PC-9 (cell line): ENCODE measurements at regions not wholly inside any gene's neighbourhood (a gene's known extent, or its start where the extent isn't known, plus 50 kb on each side); places are given as distances from the start of the nearest gene placed in this dataset.

ENCODE experiments used
- BruUV-seq: library from RNA; stranded (reverse); fragments of 400-500 nt; replicated peaks from 2 replicates; lab custom pipeline; 2021; lab: Mats Ljungman, UMichigan
- CTCF ChIA-PET: fragments of 300-600 bp; sonication (Branson Sonifier 250); formaldehyde crosslinking; loops from one replicate; lab custom pipeline; 2022; ENCODE audit warnings: antibody characterized with exemption; lab: Charles Lee
- POLR2A ChIA-PET: fragments of 300-600 bp; sonication (Branson Sonifier 250); formaldehyde crosslinking; loops from one replicate; lab custom pipeline; 2022; ENCODE audit warnings: antibody characterized with exemption; ENCODE audit not compliant: unreplicated experiment; lab: Charles Lee
- DNase-seq, 2 experiments: peaks; one replicate each; pipeline versions ENCODE4 v3.0.0 to v3.0.0-alpha.2; 2015 to 2022; ENCODE audit warnings: mixed read lengths in 1 of 2
- H2AFZ ChIP-seq: fragments of 200-600 bp; sonication (generic); 2 replicates; pipeline ENCODE4 v1.8.1; 2017; ENCODE audit warnings: antibody characterized with exemption
- H3F3A ChIP-seq: fragments of 200-600 bp; sonication (generic); 2 replicates; pipeline ENCODE4 v1.8.1; 2017; ENCODE audit warnings: antibody characterized with exemption, mild to moderate bottlenecking, low read depth; ENCODE audit not compliant: insufficient read depth
- H3K27ac ChIP-seq: fragments of 200-600 bp; sonication (generic); 2 replicates; pipeline ENCODE4 v1.6.1; 2016; ENCODE audit warnings: mixed run types
- H3K27me3 ChIP-seq: fragments of 200-600 bp; sonication (generic); 2 replicates; pipeline ENCODE4 v1.6.1; 2016; ENCODE audit warnings: low read depth, mixed run types; ENCODE audit not compliant: insufficient read depth
- H3K36me3 ChIP-seq: fragments of 200-600 bp; sonication (generic); 2 replicates; pipeline ENCODE4 v1.6.1; 2016; ENCODE audit warnings: low read depth, mixed run types
- H3K4me1 ChIP-seq: fragments of 200-600 bp; sonication (generic); replicated peaks from 2 replicates; pipeline ENCODE4 v1.6.1; 2016; ENCODE audit warnings: mixed run types; ENCODE audit not compliant: insufficient read depth
- H3K4me2 ChIP-seq: fragments of 200-600 bp; sonication (generic); 2 replicates; pipeline ENCODE4 v1.6.1; 2017; ENCODE audit warnings: mixed run types
- H3K4me3 ChIP-seq: fragments of 200-600 bp; sonication (generic); 2 replicates; pipeline ENCODE4 v1.6.1; 2016; ENCODE audit warnings: mixed run types
- H3K79me2 ChIP-seq: fragments of 200-600 bp; sonication (generic); 2 replicates; pipeline ENCODE4 v1.6.1; 2017; ENCODE audit warnings: low read depth, mixed run types
- H3K9me2 ChIP-seq: fragments of 200-600 bp; sonication (generic); 2 replicates; pipeline ENCODE4 v1.8.1; 2017; ENCODE audit warnings: mild to moderate bottlenecking; ENCODE audit not compliant: insufficient read depth
- H3K9me3 ChIP-seq: fragments of 200-600 bp; sonication (generic); 2 replicates; pipeline ENCODE4 v1.8.1; 2016; ENCODE audit warnings: low read depth; ENCODE audit not compliant: insufficient read depth
- H4K20me1 ChIP-seq: fragments of 200-600 bp; sonication (generic); 2 replicates; pipeline ENCODE4 v1.8.1; 2017; ENCODE audit not compliant: insufficient read depth
- EZH2 ChIP-seq: fragments of 200-600 bp; sonication (generic); IDR thresholded peaks from 2 replicates; pipeline ENCODE4 v1.8.0; 2017; ENCODE audit warnings: antibody characterized with exemption, low read depth
- intact Hi-C: fragments of 100-400 bp; cut with micrococcal nuclease; formaldehyde crosslinking; loops from one replicate; pipeline ENCODE4 v1.10.0; 2022; ENCODE audit not compliant: unreplicated experiment
- TF ChIP-seq, protein P1 (sequence below): fragments of 200-600 bp; sonication (generic); conservative IDR thresholded peaks from 2 replicates; pipeline ENCODE4 v1.6.1; 2017; ENCODE audit warnings: mixed run types, antibody characterized with exemption, mild to moderate bottlenecking, moderate library complexity

DNA sequence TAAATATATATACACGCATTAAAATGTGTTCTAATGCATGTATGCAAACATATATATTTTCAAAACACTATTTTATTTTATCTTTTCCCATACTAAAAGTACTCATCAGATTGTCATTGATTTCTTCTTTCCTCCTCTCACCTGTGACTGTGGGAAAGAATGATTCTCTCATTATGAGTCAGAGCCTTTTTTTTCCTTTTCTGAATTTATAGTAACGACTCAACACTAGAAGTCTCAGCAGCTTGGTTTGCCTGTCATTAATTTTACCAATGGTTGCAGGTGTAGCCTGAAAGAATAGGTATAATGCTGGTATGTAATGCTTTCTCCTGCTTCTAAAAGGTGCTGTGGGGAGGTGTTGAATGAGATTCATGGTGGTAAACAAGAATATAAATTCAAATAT is 328.7 kb downstream of the UTRN start:
- intact Hi-C loops: no loop called here
- no TSS peak for BruUV-seq
- no peak for TF ChIP-seq EZH2
- TF ChIP-seq, protein P1, sequence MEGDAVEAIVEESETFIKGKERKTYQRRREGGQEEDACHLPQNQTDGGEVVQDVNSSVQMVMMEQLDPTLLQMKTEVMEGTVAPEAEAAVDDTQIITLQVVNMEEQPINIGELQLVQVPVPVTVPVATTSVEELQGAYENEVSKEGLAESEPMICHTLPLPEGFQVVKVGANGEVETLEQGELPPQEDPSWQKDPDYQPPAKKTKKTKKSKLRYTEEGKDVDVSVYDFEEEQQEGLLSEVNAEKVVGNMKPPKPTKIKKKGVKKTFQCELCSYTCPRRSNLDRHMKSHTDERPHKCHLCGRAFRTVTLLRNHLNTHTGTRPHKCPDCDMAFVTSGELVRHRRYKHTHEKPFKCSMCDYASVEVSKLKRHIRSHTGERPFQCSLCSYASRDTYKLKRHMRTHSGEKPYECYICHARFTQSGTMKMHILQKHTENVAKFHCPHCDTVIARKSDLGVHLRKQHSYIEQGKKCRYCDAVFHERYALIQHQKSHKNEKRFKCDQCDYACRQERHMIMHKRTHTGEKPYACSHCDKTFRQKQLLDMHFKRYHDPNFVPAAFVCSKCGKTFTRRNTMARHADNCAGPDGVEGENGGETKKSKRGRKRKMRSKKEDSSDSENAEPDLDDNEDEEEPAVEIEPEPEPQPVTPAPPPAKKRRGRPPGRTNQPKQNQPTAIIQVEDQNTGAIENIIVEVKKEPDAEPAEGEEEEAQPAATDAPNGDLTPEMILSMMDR: no peak
- POLR2A ChIA-PET: no interaction called here
- no peaks in the 10 kb centered on the region for H3K9me3 ChIP-seq
- H3K4me1 ChIP-seq: no peaks in the 10 kb centered on the region
- no peak overlapping the region for H3K4me3 ChIP-seq
- H3K9me2 ChIP-seq: no peaks in the 10 kb centered on the region
- H2AFZ ChIP-seq: no peak overlapping the region
- H3K4me2 ChIP-seq: no peak overlapping the region
- no peaks in the 10 kb centered on the region for H3K27me3 ChIP-seq
- no peaks in the 10 kb centered on the region for H4K20me1 ChIP-seq
- H3F3A ChIP-seq: no peaks in the 10 kb centered on the region
- DNase-seq: peak in 1 of 2 experiments; percentile 44
- CTCF ChIA-PET: no interaction called here
- H3K36me3 ChIP-seq: no peaks in the 10 kb centered on the region
- no peaks in the 10 kb centered on the region for H3K79me2 ChIP-seq
- no peak overlapping the region for H3K27ac ChIP-seq

DNA sequence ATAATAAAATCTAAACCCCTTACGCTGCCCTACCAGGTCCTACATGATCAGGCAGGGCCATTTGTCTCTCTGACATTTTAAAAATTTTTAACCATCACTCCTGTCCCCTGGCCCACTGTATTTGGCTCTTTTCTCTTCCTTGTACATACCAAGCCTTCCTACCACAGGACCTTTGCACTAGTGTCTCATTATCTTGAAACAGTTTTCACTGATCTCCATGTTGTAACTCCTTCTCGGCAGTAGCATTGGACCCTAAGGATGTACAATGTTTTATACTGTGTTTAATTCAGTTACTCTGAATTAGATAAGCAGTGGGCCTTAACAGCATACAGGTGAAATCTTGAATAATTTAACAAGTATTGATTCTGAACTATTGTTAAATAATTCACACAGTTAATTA is 330.7 kb downstream of the UTRN start:
- Histone ChIP-seq H3K9me2 (no peaks in the 10 kb centered on the region), H3K79me2 (no peaks in the 10 kb centered on the region), H3K9me3 (no peaks in the 10 kb centered on the region), H3K4me1 (no peaks in the 10 kb centered on the region), H4K20me1 (no peaks in the 10 kb centered on the region), H2AFZ (no peak overlapping the region), H3K4me3 (no peak overlapping the region), H3K27me3 (no peaks in the 10 kb centered on the region), H3K4me2 (no peak overlapping the region), H3K36me3 (no peaks in the 10 kb centered on the region), H3F3A (no peaks in the 10 kb centered on the region), H3K27ac (no peak overlapping the region)
- DNase-seq: no peak
- TF ChIP-seq EZH2: no peak
- TF ChIP-seq, protein P1: no peak
- POLR2A ChIA-PET: no interaction called here
- intact Hi-C loops: no loop called here
- CTCF ChIA-PET: no interaction called here
- no TSS peak for BruUV-seq

DNA sequence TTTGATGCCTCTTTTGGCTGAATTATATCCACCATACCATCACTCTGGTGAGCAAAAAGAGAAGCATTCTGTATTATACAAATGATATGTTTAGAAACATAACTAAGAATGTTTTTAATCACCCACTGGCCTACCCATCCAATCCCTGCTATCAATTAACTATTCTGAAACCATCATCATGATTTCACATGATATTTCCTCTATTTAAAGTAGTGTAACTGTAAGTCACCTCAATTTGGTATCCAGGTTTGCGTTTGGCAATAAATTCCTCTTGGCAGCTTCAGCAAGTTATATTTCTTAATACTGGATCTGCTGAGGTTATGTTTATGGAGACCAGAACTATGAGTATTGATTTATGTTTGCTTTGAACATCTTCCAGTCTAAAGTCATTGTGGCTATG is 332.1 kb downstream of the UTRN start:
- Histone ChIP-seq H2AFZ (no peak overlapping the region), H3K36me3 (no peaks in the 10 kb centered on the region), H3K27ac (no peak overlapping the region), H3K4me3 (no peak overlapping the region), H3K4me1 (no peaks in the 10 kb centered on the region), H3F3A (no peaks in the 10 kb centered on the region), H3K79me2 (no peaks in the 10 kb centered on the region), H4K20me1 (no peaks in the 10 kb centered on the region), H3K27me3 (no peaks in the 10 kb centered on the region), H3K4me2 (no peak overlapping the region), H3K9me2 (no peaks in the 10 kb centered on the region), H3K9me3 (no peaks in the 10 kb centered on the region)
- no peak for DNase-seq
- BruUV-seq: no TSS peak
- TF ChIP-seq, protein P1: no peak
- TF ChIP-seq EZH2: no peak
- CTCF ChIA-PET: no interaction called here
- POLR2A ChIA-PET: interaction anchor here (0.6 kb wide), 1 partner anchor 448 kb away, joined by 4 read pairs; no protein-coding TSS in a partner anchor
- intact Hi-C loops: no loop called here
